ENCODE measurements at regions not wholly inside any gene's neighbourhood (a gene's known extent, or its start where the extent isn't known, plus 50 kb on each side); places are given as distances from the start of the nearest gene placed in this dataset.

- DNase-seq (ENCODE audit: low read depth) = no peak
- no peak overlapping the region for H3K4me3 ChIP-seq (replicated peaks; ENCODE audit: low read depth, low read length)
- no peak for TF ChIP-seq CTCF (IDR thresholded peaks at IDR 0.05; ENCODE audit: low read length, missing control alignments)
Measured at GRCh38 chr14:82549306-82549990, 1015.8 kb upstream of the SEL1L start.

- DNase-seq (ENCODE audit: low read depth) = no peak
- no peak overlapping the region for H3K4me3 ChIP-seq (replicated peaks; ENCODE audit: low read depth, low read length)
- TF ChIP-seq CTCF (IDR thresholded peaks at IDR 0.05; ENCODE audit: low read length, missing control alignments) = no peak
Measured at GRCh38 chr14:82562881-82563280, 1029.2 kb upstream of the SEL1L start.

DNA sequence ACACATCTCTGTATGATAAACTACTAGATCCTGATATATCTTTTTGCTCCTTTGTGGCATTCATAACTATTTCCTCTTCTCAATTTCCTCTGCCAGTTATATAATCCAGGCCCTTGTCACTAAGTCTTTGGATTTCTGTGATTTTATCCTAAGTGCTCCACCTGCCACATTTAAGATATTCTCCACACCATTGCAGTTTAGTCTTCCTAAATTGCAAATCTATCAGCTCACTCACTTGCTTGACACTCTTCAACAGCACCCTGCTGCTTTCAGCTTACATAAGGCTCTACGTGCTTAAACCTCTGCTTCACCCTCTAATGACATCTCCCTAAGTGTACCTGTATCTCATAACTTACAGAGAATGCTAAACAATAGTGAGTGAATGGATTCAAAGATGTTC lies 1032.2 kb upstream of the SEL1L start:
- TF ChIP-seq CTCF (IDR thresholded peaks at IDR 0.05; ENCODE audit: low read length, missing control alignments) = no peak
- no peak for DNase-seq (ENCODE audit: low read depth)
- no peak overlapping the region for H3K4me3 ChIP-seq (replicated peaks; ENCODE audit: low read depth, low read length)

DNA sequence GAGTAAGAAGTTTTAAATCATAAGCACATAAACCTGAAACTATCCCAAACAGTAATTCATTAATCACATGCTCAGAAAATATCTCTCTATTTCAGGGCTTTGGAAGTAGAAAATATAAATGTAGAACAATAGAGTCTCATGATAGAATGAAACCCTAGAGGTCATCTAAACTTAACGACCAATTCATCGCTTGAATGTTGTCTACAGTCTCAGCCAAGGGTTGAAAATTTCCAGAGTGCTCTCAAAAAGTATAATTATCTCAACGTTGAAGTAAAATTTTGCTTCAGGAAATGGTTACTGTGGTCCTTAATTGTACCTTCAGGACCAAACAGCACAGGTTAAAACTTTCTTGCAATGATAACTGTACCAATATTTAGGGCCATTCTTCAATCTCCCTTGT lies 1053.6 kb upstream of the SEL1L start:
- no peak for TF ChIP-seq CTCF (IDR thresholded peaks at IDR 0.05; ENCODE audit: low read length, missing control alignments)
- no peak overlapping the region for H3K4me3 ChIP-seq (replicated peaks; ENCODE audit: low read depth, low read length)
- DNase-seq (ENCODE audit: low read depth) = no peak

- no peak overlapping the region for H3K4me3 ChIP-seq (replicated peaks; ENCODE audit: low read depth, low read length)
- no peak for DNase-seq (ENCODE audit: low read depth)
- no peak for TF ChIP-seq CTCF (IDR thresholded peaks at IDR 0.05; ENCODE audit: low read length, missing control alignments)
Measured at GRCh38 chr14:82595466-82595865, 1061.8 kb upstream of the SEL1L start.

GRCh38 chr14:82602794-82603193 lies 1069.1 kb upstream of the SEL1L start:
- TF ChIP-seq CTCF (IDR thresholded peaks at IDR 0.05; ENCODE audit: low read length, missing control alignments) = no peak
- no peak for DNase-seq (ENCODE audit: low read depth)
- H3K4me3 ChIP-seq (replicated peaks; ENCODE audit: low read depth, low read length) = no peak overlapping the region

DNA sequence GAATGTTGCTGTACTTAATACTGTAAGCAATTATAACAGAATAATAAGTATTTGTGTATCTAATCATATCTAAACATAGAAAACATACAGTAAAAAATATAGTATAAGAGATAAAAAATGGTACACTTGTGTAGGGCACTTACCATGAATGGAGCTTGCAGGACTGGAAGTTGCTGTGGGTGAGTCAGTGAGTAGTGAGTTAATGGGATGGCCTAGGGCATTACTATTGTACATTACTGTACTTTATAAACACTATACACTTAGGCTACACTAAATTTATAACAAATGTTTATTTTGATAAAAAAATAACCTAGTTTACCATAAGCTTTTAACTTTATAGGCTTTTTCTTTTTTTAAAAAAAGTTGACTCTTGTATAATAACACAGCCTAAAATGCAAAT lies 1071.2 kb upstream of the SEL1L start:
- no peak overlapping the region for H3K4me3 ChIP-seq (replicated peaks; ENCODE audit: low read depth, low read length)
- no peak for TF ChIP-seq CTCF (IDR thresholded peaks at IDR 0.05; ENCODE audit: low read length, missing control alignments)
- DNase-seq (ENCODE audit: low read depth) = no peak

Data from fibroblast of pulmonary artery (primary cell).